Activated CD4-positive, alpha-beta memory T cell treated with anti-CD3 and anti-CD28 coated beads, Interleukin-2, amount 10 ng/mL, durations not matched to agents 7 days and 5 days (primary cell): ENCODE measurements at regions not wholly inside any gene's neighbourhood (a gene's known extent, or its start where the extent isn't known, plus 50 kb on each side); places are given as distances from the start of the nearest gene placed in this dataset.

Source experiments
- CTCF ChIA-PET: fragments of 350-600 bp; sonication (Branson Sonifier 250); formaldehyde crosslinking; loops from one replicate; lab custom pipeline; 2021; ENCODE audit warnings: antibody characterized with exemption, inconsistent platforms; lab: Charles Lee
- POLR2A ChIA-PET: fragments of 350-600 bp; sonication (Branson Sonifier 250); formaldehyde crosslinking; loops from one replicate; lab custom pipeline; 2021; ENCODE audit warnings: antibody characterized with exemption; lab: Charles Lee
- DNase-seq: peaks from one replicate; pipeline ENCODE4 v3.0.0-alpha.2; 2020
- H3K27ac Mint-ChIP-seq: one replicate; pipeline ENCODE4 v1.8.0; 2021; ENCODE audit warnings: mild to moderate bottlenecking, mixed read lengths
- H3K27me3 Mint-ChIP-seq: one replicate; pipeline ENCODE4 v1.8.0; 2021; ENCODE audit warnings: mixed read lengths
- H3K36me3 Mint-ChIP-seq: one replicate; pipeline ENCODE4 v1.8.0; 2021; ENCODE audit warnings: low read depth, mixed read lengths
- H3K4me1 Mint-ChIP-seq: one replicate; pipeline ENCODE4 v1.8.0; 2021; ENCODE audit warnings: mixed read lengths
- H3K4me3 Mint-ChIP-seq: one replicate; pipeline ENCODE4 v1.8.0; 2021; ENCODE audit warnings: mild to moderate bottlenecking, mixed read lengths
- H3K9me3 Mint-ChIP-seq: one replicate; pipeline ENCODE4 v1.8.0; 2021; ENCODE audit warnings: mixed read lengths

- Mint-ChIP-seq H3K4me1 (no peaks in the 10 kb centered on the region), H3K9me3 (no peaks in the 10 kb centered on the region), H3K27ac (no peak overlapping the region), H3K36me3 (no peaks in the 10 kb centered on the region), H3K27me3 (no peaks in the 10 kb centered on the region), H3K4me3 (no peak overlapping the region)
- POLR2A ChIA-PET: no interaction called here
- DNase-seq: no peak
- CTCF ChIA-PET: no interaction called here
Observed at GRCh38 chr1:192418552-192419285, 101.9 kb downstream of the RGS21 start.

GRCh38 chr1:192430644-192431043 is 113.9 kb downstream of the RGS21 start:
- Mint-ChIP-seq H3K27ac (no peak overlapping the region), H3K4me3 (no peak overlapping the region), H3K9me3 (peaks cover 5% of the 10 kb centered on the region), H3K4me1 (no peaks in the 10 kb centered on the region), H3K27me3 (no peaks in the 10 kb centered on the region), H3K36me3 (no peaks in the 10 kb centered on the region)
- POLR2A ChIA-PET: no interaction called here
- CTCF ChIA-PET: no interaction called here
- DNase-seq: no peak

GRCh38 chr1:192435704-192436103 is 118.9 kb downstream of the RGS21 start:
- Mint-ChIP-seq H3K4me1 (no peaks in the 10 kb centered on the region), H3K27ac (no peak overlapping the region)

GRCh38 chr1:192436441-192437078 is 119.8 kb downstream of the RGS21 start:
- no peak overlapping the region for H3K27ac Mint-ChIP-seq
- H3K4me1 Mint-ChIP-seq: no peaks in the 10 kb centered on the region
- H3K36me3 Mint-ChIP-seq: no peaks in the 10 kb centered on the region
- H3K4me3 Mint-ChIP-seq: no peak overlapping the region
- POLR2A ChIA-PET: no interaction called here
- no peak for DNase-seq
- CTCF ChIA-PET: no interaction called here
- no peaks in the 10 kb centered on the region for H3K9me3 Mint-ChIP-seq
- H3K27me3 Mint-ChIP-seq: no peaks in the 10 kb centered on the region

More at GRCh38 chr1:192435704-192436103, 118.9 kb downstream of the RGS21 start:
- H3K4me3 Mint-ChIP-seq: no peak overlapping the region
- ChIA-PET POLR2A (no interaction called here), CTCF (no interaction called here)
- no peaks in the 10 kb centered on the region for H3K27me3 Mint-ChIP-seq
- H3K9me3 Mint-ChIP-seq: no peaks in the 10 kb centered on the region
- H3K36me3 Mint-ChIP-seq: no peaks in the 10 kb centered on the region
- no peak for DNase-seq

GRCh38 chr1:192438737-192439136 is 121.9 kb downstream of the RGS21 start:
- H3K36me3 Mint-ChIP-seq: no peaks in the 10 kb centered on the region
- no peak overlapping the region for H3K27ac Mint-ChIP-seq
- no peaks in the 10 kb centered on the region for H3K9me3 Mint-ChIP-seq
- POLR2A ChIA-PET: no interaction called here
- CTCF ChIA-PET: no interaction called here
- DNase-seq: no peak
- H3K4me1 Mint-ChIP-seq: no peaks in the 10 kb centered on the region
- peaks cover 1% of the 10 kb centered on the region for H3K27me3 Mint-ChIP-seq
- H3K4me3 Mint-ChIP-seq: no peak overlapping the region

GRCh38 chr1:192439373-192440025 is 122.7 kb downstream of the RGS21 start:
- Mint-ChIP-seq H3K9me3 (no peaks in the 10 kb centered on the region), H3K36me3 (no peaks in the 10 kb centered on the region), H3K4me1 (no peaks in the 10 kb centered on the region), H3K27ac (no peak overlapping the region), H3K4me3 (no peak overlapping the region), H3K27me3 (peaks cover 1% of the 10 kb centered on the region)
- ChIA-PET CTCF (interaction anchor here (0.9 kb wide), 1 partner anchor 35 kb away, joined by 3 read pairs; no protein-coding TSS in a partner anchor), POLR2A (no interaction called here)
- no peak for DNase-seq

GRCh38 chr1:192441492-192441891 is 124.7 kb downstream of the RGS21 start:
- Mint-ChIP-seq H3K4me1 (no peaks in the 10 kb centered on the region), H3K27me3 (peaks cover 1% of the 10 kb centered on the region), H3K27ac (no peak overlapping the region), H3K9me3 (no peaks in the 10 kb centered on the region), H3K36me3 (no peaks in the 10 kb centered on the region), H3K4me3 (no peak overlapping the region)
- POLR2A ChIA-PET: no interaction called here
- no peak for DNase-seq
- CTCF ChIA-PET: no interaction called here

- no peaks in the 10 kb centered on the region for H3K36me3 Mint-ChIP-seq
Observed at GRCh38 chr1:192442736-192443135, 125.9 kb downstream of the RGS21 start.

GRCh38 chr1:192443616-192444015 is 126.8 kb downstream of the RGS21 start:
- no peak for DNase-seq
- ChIA-PET CTCF (no interaction called here), POLR2A (no interaction called here)
- no peaks in the 10 kb centered on the region for H3K36me3 Mint-ChIP-seq
- no peaks in the 10 kb centered on the region for H3K4me1 Mint-ChIP-seq
- peaks cover 5% of the 10 kb centered on the region for H3K27me3 Mint-ChIP-seq
- H3K4me3 Mint-ChIP-seq: no peak overlapping the region
- no peaks in the 10 kb centered on the region for H3K9me3 Mint-ChIP-seq
- no peak overlapping the region for H3K27ac Mint-ChIP-seq

More at GRCh38 chr1:192442736-192443135, 125.9 kb downstream of the RGS21 start:
- Mint-ChIP-seq H3K27me3 (peaks cover 5% of the 10 kb centered on the region), H3K4me1 (no peaks in the 10 kb centered on the region), H3K27ac (no peak overlapping the region), H3K4me3 (no peak overlapping the region), H3K9me3 (no peaks in the 10 kb centered on the region)
- POLR2A ChIA-PET: no interaction called here
- no peak for DNase-seq
- CTCF ChIA-PET: no interaction called here

- H3K36me3 Mint-ChIP-seq: no peaks in the 10 kb centered on the region
- no peak overlapping the region for H3K4me3 Mint-ChIP-seq
- no peaks in the 10 kb centered on the region for H3K9me3 Mint-ChIP-seq
- DNase-seq: no peak
- no peak overlapping the region for H3K27ac Mint-ChIP-seq
- peaks cover 13% of the 10 kb centered on the region for H3K27me3 Mint-ChIP-seq
- ChIA-PET CTCF (no interaction called here), POLR2A (no interaction called here)
- H3K4me1 Mint-ChIP-seq: no peaks in the 10 kb centered on the region
Observed at GRCh38 chr1:192445241-192445640, 128.4 kb downstream of the RGS21 start.

GRCh38 chr1:192445839-192446489 is 129.2 kb downstream of the RGS21 start:
- CTCF ChIA-PET: no interaction called here
- POLR2A ChIA-PET: no interaction called here
- Mint-ChIP-seq H3K4me3 (no peak overlapping the region), H3K9me3 (no peaks in the 10 kb centered on the region), H3K4me1 (no peaks in the 10 kb centered on the region), H3K27me3 (peaks cover 15% of the 10 kb centered on the region), H3K27ac (no peak overlapping the region), H3K36me3 (no peaks in the 10 kb centered on the region)
- peak; percentile 46 for DNase-seq

GRCh38 chr1:192448026-192448578 is 127.5 kb upstream of the RGS1 start:
- Mint-ChIP-seq H3K4me1 (no peaks in the 10 kb centered on the region), H3K36me3 (no peaks in the 10 kb centered on the region), H3K4me3 (no peak overlapping the region), H3K9me3 (no peaks in the 10 kb centered on the region), H3K27me3 (peaks cover 19% of the 10 kb centered on the region), H3K27ac (no peak overlapping the region)
- no peak for DNase-seq
- POLR2A ChIA-PET: no interaction called here
- CTCF ChIA-PET: no interaction called here
